ENCODE measurements at regions not wholly inside any gene's neighbourhood (a gene's known extent, or its start where the extent isn't known, plus 50 kb on each side); places are given as distances from the start of the nearest gene placed in this dataset.

DNA sequence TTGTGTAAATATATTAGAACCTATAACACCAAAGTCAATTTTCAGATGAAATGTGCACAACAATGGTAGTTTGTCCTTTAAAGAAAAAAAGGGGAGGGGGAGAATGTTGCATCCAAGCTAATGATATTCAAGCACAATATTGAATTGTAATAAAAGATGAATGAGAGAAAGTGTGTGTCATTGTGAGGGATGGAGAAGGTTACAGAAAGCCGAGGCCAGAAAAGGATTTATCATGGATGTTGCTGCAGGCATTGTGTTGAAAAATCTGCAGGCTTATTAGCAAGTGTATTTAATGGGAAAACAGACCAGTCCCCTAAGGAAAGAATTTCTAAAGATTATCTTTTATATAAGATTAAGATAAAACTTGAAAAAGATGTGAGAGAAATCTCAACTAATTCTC is 186.5 kb downstream of the SPTSSA start:
- ChIA-PET POLR2A (no interaction called here), CTCF (ENCODE audit: low intra/inter-chr PET ratio) (no interaction called here)
- no peak overlapping the region for H3K27ac ChIP-seq (ENCODE audit: extremely low read depth, low read depth, low read length)
- ATAC-seq (no peak), FAIRE-seq (no peak), DNase-seq (ENCODE audit: extremely low read depth in 1 of 4, low spot score in 3 of 4) (no peak)
- in situ Hi-C loops (cut with MboI), result no loop called here
- H3K4me1 ChIP-seq (replicated peaks in 1 of 2; ENCODE audit: control insufficient read depth in 2 of 2, insufficient read depth in 2 of 2, low read length in 2 of 2), result no peaks in the 10 kb centered on the region
- H3K79me2 ChIP-seq (ENCODE audit: control insufficient read depth, insufficient read depth, low read length), result no peaks in the 10 kb centered on the region
- H3K27me3 ChIP-seq (ENCODE audit: control insufficient read depth in 2 of 2, insufficient read depth in 2 of 2, low read length in 2 of 2), result no peaks in the 10 kb centered on the region
- H3K9me1 ChIP-seq (ENCODE audit: control insufficient read depth, insufficient read depth, low read length), result no peaks in the 10 kb centered on the region
- intact Hi-C loops (cut with micrococcal nuclease), result no loop called here
- H4K20me1 ChIP-seq (replicated peaks; ENCODE audit: control insufficient read depth, insufficient read depth, low read length), result no peaks in the 10 kb centered on the region
- H3K4me3 ChIP-seq, result no peak overlapping the region
- H3K4me2 ChIP-seq (ENCODE audit: insufficient read depth, low read length), result no peak overlapping the region
- WGBS (ENCODE audit: insufficient coverage, low coverage, missing lambda C conversion rate), result 0% methylated on average over 1 of the region's 1 CpG
- TF ChIP-seq FOXJ2 (tag; IDR thresholded peaks at IDR 0.05) (no peak), HNRNPK (IDR thresholded peaks at IDR 0.05; ENCODE audit: low read depth, low read length, poor library complexity, severe bottlenecking) (no peak), RBM22 (IDR thresholded peaks at IDR 0.05; ENCODE audit: low read depth, low read length, poor library complexity, severe bottlenecking) (no peak), POLR3G (IDR thresholded peaks at IDR 0.05; ENCODE audit: extremely low read depth, insufficient read length, insufficient replicate concordance) (no peak), ZBTB7A (IDR thresholded peaks at IDR 0.05; ENCODE audit: borderline replicate concordance, control insufficient read depth, low read depth, low read length) (no peak), PTBP1 (IDR thresholded peaks at IDR 0.05; ENCODE audit: low read depth, low read length) (no peak), DPF2 (IDR thresholded peaks at IDR 0.05) (no peak), HCFC1 (IDR thresholded peaks at IDR 0.05; ENCODE audit: low read depth, low read length) (no peak), CEBPG (CRISPR knock-in tag; IDR thresholded peaks at IDR 0.05) (no peak), CEBPG (tag; conservative IDR thresholded peaks at IDR 0.05 in 1 of 2, IDR thresholded peaks at IDR 0.05 in 1 of 2) (no peak)
- TF ChIP-seq, protein P1, sequence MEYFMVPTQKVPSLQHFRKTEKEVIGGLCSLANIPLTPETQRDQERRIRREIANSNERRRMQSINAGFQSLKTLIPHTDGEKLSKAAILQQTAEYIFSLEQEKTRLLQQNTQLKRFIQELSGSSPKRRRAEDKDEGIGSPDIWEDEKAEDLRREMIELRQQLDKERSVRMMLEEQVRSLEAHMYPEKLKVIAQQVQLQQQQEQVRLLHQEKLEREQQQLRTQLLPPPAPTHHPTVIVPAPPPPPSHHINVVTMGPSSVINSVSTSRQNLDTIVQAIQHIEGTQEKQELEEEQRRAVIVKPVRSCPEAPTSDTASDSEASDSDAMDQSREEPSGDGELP (CRISPR knock-in tag; IDR thresholded peaks at IDR 0.05; ENCODE audit: borderline replicate concordance), result no peak
- TF ChIP-seq, protein P2, sequence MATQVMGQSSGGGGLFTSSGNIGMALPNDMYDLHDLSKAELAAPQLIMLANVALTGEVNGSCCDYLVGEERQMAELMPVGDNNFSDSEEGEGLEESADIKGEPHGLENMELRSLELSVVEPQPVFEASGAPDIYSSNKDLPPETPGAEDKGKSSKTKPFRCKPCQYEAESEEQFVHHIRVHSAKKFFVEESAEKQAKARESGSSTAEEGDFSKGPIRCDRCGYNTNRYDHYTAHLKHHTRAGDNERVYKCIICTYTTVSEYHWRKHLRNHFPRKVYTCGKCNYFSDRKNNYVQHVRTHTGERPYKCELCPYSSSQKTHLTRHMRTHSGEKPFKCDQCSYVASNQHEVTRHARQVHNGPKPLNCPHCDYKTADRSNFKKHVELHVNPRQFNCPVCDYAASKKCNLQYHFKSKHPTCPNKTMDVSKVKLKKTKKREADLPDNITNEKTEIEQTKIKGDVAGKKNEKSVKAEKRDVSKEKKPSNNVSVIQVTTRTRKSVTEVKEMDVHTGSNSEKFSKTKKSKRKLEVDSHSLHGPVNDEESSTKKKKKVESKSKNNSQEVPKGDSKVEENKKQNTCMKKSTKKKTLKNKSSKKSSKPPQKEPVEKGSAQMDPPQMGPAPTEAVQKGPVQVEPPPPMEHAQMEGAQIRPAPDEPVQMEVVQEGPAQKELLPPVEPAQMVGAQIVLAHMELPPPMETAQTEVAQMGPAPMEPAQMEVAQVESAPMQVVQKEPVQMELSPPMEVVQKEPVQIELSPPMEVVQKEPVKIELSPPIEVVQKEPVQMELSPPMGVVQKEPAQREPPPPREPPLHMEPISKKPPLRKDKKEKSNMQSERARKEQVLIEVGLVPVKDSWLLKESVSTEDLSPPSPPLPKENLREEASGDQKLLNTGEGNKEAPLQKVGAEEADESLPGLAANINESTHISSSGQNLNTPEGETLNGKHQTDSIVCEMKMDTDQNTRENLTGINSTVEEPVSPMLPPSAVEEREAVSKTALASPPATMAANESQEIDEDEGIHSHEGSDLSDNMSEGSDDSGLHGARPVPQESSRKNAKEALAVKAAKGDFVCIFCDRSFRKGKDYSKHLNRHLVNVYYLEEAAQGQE (IDR thresholded peaks at IDR 0.05; ENCODE audit: borderline replicate concordance), result no peak
- TF ChIP-seq, protein P2 (CRISPR knock-in tag; IDR thresholded peaks at IDR 0.05; ENCODE audit: low read depth), result no peak
- no TSS peak for BruUV-seq (replicated peaks)
- no peak overlapping the region for H2AFZ ChIP-seq (ENCODE audit: low read depth, low read length)
- no peak overlapping the region for H3K9ac ChIP-seq (ENCODE audit: insufficient read depth in 1 of 2, low read depth in 2 of 2, low read length in 2 of 2)
- H3K36me3 ChIP-seq (ENCODE audit: control insufficient read depth, insufficient read depth, low read length), result no peaks in the 10 kb centered on the region
- no peaks in the 10 kb centered on the region for H3K9me3 ChIP-seq (replicated peaks; ENCODE audit: control insufficient read depth, insufficient read depth, low read depth, low read length)

Measured in K562 (cell line).